HG03139 (cell line): ENCODE measurements at regions not wholly inside any gene's neighbourhood (a gene's known extent, or its start where the extent isn't known, plus 50 kb on each side); places are given as distances from the start of the nearest gene placed in this dataset.

Experiments used
- ATAC-seq: cut with Tn5 transposase; IDR thresholded peaks from one replicate; pipeline ENCODE4 v1.9.1; 2021; ENCODE audit not compliant: unreplicated experiment

DNA sequence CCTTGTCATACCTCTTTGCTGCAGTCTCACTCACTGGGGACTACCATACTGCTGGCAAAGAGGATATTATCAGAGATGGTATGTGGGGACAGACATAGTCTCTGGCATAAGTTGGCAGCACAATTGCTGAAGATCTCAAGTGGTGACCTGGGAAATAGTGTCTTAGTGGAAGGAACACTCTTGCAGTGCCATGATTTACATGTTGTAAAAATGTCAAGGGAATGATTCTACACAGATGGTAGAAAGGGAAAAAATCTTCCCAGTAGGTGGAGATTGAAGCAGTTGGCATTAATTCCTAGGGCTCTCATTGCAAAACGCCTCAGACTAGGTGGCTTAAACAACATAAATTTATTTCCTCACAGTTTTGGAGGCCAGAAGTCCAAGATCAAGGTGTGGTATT, 662.2 kb downstream of the DHX35 start:
- no peak for ATAC-seq

DNA sequence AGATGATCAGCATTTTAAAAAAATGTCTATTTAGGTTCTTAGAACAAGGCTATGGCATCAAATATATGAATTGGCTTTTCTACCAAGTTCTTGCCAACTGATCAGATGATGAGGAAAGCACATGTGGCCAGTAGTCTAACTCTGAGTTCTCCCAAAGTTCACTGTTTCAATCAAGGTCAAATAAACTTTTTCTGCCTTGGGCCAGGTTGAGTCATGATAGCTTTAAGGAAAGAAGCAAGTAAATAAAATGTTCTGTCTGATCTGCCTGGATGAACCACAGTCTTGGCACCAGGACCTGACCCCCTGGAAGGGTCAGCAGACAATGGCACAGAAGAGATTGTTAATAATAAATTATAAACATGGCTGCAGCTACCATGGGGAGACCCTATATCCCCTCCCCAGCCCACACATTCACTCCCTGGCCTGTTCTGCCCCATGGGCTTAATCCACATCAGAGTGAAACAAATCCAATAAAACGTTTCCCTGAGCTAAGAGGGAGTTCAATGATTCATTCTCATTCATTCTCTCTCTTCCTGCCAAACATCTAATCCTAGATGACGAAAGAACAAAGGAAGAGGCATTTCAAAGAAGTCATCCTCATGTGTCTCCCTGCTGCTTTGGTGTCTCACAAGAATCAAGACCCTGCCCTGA, 661.6 kb downstream of the DHX35 start:
- ATAC-seq: no peak

DNA sequence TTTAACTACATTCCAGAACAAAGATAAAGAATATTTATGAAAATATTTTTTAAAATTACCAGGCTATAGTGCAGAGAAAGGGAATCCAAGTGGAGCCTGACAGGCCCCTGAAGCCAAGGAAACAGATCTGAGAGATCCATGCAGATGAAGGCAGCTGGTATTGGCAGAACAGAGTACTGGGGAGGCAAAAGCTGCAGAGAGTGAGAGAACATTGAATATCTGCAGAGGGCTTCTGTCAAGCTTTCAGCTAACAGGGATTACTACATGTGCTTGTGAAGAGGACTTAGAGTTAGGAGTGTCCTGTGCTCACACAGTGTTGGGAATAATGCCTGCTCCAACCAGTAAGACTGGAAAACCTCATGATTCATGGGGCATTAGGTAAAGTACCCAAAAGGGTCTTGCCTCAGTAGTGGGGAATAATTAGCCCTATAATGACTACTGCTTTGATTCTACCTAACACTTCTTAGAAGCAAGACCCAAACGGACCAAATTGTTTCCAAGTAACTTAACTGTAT, 657.2 kb downstream of the DHX35 start:
- ATAC-seq: no peak

DNA sequence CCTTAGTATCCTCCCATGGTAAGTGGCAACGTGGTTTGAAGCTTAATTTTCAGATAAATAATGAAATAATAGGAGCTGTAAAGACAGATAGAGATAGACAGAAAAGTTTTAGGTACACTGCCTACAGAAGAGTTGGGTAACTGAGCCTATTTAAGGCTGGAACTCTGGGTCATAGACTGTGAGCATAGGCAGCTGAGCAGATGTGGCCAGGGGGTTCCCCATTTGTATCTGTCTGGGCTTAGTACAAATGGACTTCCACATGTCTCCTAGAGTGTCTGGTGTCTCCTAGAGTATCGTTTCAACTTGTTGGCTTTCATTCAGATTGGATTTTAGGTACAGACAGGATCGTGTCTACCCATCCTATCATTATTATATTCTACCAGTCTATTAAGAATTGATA, 649.8 kb downstream of the DHX35 start:
- no peak for ATAC-seq

DNA sequence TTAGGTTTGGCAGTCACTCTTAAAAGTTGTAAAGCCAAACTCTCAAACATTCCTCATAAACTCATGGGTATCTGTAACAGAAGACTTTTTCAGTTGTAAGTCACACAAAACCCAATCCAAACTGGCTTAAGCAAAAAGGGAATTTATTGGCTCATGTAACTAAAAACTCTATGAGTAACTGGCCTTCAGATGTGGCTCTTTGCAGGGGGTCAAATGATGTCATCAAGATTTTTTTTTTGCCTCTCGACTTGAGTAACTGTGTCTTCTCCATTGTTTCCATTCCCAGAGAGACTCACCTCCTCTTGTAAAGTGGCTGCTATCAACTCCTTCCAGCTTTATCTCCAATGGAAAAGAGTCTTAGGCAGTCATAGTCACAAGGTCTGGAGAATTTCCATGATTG, 645.0 kb downstream of the DHX35 start:
- ATAC-seq: no peak

DNA sequence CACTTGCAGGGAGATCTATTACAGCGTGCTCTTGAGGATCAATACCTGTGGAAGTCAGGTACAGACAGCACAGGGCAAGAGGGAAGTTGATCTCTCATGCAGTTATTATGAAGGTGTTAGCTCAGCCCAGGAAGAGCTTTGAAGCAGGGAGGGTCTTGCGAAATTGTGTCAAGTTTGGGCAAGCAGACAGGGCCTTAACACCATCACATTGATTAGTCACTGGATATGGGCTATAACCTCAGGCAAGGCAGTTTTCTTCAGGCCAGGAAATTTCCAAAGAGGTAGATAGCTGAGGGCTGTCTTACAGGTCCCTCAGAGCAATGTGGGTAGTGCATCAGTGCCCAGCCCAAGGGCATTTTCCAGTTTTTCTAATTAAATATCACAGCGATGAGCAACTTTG, 643.8 kb downstream of the DHX35 start:
- ATAC-seq: no peak

DNA sequence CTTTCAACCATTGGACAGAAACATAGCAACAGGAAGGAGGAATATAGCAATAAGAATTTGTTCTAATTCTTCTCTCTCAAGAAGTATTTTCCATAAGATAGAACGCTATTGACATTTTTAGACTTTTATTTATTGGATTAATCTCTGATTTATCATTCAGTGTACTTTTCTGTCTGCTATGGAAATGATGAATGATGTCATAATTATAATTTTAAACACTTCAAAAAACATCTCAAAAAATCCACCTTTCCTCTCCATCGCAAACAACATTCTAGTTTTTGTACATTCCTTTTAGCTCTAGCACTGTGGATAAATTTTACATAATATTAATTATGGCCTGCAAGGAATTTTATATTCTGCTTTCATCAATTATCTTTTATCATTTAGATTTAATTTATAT, 643.2 kb downstream of the DHX35 start:
- ATAC-seq: no peak

DNA sequence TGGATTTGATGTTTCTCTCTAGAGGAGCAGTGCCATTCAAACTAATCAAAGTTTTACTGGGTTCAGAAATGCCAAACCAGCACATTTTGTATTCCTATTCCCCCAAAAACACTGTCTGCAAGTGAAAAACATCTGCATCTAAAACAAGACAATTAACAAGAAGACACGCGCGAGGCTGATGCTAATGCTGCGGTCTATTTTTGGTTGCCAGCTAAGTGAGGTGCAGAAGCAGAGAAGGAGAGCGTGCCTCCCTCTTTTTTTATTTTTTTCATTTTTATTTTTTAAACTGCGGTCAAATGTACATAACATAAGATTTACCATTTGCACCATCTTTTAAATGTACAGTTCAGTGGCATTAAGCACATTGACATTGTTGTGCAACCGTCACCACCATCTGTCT, 641.1 kb downstream of the DHX35 start:
- ATAC-seq: no peak

DNA sequence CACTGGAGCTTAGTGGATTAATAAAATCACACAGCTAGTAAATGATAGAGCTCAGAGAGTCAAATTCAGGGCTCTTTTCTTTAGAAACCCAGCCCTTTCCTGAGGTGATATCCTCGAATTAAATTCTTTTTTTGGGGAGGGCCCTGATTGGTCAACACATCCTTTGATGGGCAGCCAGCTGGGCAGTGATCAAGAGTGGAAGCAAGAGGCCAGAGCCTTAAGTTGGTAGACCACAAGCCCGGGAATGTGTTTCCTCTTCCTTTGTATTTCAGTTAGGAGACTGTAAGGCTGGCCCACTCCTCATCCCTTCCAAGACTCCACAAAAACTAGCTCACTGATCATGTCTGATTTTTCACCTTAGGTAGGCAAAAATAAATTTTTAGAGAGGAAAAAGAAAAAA, 640.5 kb downstream of the DHX35 start:
- no peak for ATAC-seq

DNA sequence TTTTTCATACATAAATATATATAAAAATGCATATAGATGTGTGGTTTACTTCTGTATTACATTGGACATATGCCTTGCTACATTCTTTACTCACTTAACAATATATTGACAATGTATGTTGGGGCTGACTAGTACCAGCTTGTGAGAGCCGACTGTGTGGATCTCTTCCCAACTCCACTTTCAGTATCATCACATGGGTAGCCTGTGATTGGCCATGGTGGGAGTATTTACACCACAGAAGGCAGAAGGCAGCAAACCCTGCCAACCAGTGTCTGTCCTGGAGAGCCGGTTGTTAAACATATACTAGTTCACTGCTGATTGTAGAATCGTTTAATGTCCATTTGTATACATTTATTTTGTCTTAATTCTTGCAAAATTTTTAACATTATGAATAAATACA, 638.7 kb downstream of the DHX35 start:
- ATAC-seq: no peak

DNA sequence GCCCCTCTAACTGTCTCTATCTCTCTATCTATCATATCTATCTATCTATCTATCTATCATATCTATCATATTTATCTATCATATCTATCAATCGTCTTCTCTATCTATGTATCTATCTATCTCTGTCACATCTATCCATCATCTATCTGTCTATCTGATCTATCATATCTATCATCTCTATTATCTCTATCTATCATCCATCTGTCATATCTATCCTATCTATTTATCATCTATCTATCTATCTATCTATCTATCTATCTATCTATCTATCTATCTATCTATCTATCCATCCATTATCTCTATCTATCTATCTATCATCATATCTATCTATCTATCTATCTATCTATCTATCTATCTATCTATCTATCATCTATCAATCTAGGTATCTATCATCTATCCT, 638.0 kb downstream of the DHX35 start:
- ATAC-seq: no peak

DNA sequence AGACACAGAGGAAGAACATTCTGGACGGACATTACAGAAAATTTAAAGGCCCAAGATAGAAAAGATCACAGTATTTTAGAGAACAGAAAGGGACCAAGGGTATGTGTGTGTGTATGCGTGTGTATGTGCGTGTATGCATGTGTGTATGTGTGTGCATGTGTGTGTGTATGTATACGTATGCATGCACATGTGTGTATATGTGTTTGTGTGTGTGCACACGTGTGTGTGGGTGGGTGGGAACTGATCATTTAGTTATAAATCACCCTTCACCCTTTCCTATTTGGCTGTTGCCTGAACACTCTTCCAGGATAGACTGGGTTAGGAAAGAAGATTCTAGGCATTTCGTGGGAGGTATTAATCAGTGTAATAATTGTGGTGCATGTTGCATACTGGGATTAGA, 634.4 kb downstream of the DHX35 start:
- ATAC-seq: no peak

DNA sequence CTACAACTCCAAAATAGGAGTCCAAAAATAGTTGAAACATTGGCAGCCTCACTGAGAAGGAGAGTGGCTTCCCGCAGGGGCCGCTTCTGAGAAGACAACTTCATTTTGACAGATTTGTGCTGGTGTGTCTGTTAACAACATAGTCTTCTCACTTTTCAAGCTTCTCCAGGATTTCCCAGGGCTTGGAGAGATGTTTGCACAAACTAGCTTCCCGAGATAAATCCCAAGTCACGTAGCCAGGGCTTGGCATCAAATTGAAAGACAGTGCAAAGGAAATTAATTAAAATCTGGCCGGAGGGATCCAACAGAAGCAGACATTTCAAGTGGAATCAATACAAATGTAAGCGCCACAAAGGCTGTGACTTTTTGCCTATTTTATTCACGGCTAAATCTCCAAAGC, 630.2 kb downstream of the DHX35 start:
- no peak for ATAC-seq

DNA sequence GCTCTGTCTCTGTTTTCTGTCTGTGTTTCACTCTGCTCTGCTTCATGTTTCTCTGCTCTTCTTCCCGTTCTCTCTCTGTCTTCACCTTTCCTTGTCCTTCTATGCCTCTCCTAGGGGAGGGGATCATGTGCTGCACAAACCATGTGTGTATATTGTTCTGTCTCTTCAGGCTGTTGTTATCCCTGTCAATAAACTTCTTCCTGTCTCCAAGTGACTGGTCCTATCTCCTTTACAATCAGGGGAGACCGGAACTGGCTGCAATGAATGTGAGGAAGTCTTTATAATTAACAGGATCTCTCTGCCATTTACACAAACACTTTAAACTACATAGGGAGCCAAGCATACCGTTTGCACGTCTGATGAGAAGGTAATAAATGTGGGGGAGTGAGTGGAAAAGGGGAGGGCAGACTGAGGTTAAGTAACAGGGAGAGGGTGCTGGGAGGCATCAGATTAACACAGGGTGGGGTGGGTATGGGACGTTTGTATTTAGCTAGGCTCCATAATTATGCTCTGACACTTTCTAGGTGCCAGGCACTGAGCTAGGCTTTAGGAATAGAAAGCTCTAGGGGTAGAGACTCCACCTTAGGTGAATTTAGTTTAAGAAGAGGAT, 626.1 kb downstream of the DHX35 start:
- no peak for ATAC-seq

DNA sequence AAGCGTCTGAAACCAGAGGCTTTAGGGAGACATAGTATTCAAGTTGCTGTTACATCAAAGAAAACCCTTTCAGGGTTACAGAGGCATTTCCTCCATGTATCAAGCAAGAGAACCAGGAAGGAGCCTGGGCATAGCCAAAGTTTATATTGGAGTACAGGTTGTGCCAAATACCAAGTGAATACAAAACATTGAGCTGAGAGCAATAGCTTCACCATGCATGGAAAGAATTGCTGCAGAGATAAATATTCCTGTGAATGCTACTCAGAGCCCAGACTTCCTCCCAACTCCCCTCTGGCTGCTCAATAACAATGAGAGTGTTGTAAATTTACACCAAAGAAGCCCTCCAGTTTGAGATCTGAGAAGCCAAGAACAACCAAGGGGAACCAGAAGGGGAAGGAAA, 618.9 kb downstream of the DHX35 start:
- no peak for ATAC-seq

DNA sequence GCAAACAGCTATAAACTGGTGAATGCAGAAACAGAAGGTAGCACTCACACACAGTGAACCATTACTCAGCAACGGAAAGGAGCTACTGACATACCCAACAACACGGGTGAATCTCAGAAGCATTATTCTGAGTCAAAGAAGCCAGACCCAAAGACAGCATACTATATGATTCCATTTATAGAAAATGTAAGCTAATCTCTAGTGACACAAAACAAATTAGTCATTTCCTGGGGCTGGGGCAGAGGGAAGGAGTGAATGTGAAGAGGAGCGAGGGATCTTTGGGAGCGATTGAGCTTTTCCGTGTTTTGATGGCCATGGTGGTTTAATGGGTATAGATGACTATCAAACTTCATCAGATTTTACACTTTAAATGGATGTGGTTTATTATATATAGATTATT, 614.6 kb downstream of the DHX35 start:
- no peak for ATAC-seq

DNA sequence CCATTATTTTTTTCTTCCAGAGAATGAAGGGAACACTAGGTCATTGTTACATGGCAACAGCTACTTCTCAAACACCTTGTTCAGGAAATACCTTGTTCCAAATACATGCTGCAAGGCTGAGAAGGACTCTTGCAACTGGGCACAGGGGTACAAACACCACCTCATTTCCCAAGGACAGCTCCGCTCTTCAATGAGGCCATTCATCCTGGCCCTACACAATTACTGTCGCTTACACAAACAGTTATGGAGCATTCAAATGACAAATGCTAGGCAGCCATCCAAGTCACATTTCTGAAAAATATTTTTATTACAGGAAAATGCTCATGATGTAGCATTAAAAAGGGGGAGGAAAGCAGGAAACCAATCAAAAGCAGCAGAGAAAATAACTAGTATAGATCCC, 611.9 kb downstream of the DHX35 start:
- no peak for ATAC-seq

DNA sequence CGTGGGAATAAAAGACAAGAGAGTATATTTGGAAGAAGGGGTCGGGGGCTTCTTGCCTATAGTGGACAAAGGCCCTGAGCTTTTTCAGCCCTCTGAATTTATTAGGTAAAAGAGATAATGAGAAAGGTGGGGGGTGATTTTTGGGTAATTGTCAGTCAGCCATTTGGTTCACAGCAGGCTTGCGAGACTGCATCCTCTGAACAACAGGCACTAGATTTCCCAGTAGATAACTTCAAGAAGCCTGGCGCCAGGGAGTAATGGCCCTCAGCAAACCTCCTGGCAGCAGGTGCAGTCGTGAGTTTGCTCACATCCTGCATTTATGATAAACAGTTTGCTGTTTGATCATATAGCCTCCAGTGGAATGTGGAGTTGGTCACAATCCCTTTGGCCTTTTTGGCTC, 609.0 kb downstream of the DHX35 start:
- ATAC-seq: no peak

DNA sequence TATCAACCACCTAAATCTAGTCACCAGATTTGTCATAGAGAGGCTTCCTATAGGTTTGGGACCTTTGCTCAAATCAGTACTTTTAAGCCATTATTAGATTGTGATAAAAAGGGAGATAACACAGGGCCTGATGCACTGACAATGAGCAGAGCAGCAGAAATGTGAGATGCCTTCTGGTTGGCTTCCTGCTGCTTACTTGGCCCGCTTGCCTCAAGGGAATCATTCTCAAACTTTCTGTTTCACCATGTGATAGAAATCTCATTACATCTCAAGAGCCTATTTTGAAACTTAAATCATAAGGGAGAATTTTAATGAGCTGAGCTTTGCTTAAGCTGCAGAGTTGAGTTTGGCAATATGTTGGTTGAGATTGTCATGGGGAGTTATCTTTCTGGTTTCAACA, 606.0 kb downstream of the DHX35 start:
- ATAC-seq: no peak

DNA sequence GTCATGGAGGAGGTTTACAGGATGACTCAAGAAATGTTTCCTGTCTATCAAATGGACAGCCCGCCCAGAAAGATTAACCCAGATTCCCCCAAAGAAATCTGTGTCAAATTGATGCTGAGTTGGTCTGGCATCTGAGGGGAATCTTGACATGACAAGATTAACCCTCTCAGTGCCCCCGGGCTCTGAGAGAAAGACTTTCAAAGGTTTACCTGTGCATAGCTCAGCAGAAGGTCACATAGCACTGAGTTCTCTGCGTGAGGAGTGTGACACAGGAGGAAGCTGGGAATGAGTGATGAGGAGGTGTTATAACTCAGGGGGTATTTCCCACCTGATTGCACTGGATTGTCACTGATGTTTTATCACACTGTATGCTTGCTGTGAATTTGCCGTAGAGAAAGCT, 601.2 kb downstream of the DHX35 start:
- ATAC-seq: no peak

DNA sequence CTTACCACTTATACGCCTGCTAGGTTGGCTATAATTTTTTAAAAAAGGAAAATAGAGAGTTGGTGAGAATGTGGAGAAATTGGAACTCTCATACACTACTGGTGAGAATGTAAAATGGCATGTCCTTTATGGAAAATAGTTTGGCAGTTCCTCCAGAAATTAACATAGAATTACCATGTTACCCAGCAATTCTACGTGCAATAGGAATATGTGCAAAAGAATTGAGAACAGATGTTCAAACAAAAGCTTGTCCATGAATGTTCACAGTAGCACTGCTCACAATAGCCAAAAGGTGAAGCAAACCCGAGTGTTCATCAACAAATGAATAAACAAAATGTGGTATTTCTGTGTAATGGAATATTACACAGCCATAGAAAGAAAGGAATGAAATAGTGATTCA, 592.2 kb downstream of the DHX35 start:
- no peak for ATAC-seq

DNA sequence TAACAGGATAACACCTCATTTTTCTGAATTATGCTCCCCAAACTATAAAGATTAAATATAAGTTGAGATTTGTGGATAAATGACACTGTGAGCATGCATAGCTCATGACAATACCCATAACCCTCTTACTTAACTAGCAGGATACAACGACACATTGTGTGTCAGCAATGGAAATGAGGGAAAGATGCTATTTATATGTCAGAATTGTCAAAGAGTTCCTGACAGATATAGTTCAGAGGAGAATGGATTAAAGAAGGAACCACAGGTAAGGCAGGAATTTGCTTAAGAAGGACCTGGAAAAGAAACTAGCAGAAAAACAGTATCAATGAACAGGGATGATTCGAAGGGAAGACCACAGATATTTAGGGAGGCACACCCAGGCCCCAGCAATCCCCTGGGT, 591.0 kb downstream of the DHX35 start:
- ATAC-seq: no peak

DNA sequence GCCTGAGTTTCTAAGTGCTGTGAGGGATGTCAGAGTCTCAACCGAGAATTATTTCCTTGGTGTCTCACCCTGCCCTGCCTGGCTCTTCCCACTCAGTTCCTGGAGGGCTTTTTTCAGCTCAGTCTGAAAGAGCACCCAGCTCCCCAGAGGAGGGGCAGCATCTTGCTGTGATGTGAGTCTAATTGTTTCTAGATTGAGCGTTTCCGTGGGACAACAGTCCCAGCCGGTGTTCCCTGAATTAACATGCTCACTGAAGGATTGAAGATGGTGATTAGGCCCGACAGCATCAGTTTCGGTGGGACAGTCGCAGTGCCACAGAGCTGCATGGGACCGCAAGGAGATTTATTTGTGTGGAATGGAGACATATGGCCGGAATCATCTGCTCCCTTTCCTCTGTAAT, 587.6 kb downstream of the DHX35 start:
- ATAC-seq: no peak
